Neural cell (in vitro differentiated cells): ENCODE measurements at regions not wholly inside any gene's neighbourhood (a gene's known extent, or its start where the extent isn't known, plus 50 kb on each side); places are given as distances from the start of the nearest gene placed in this dataset.

Experiments used
- H2AFZ ChIP-seq: fragments of 200-600, 300-800 bp; sonication (generic), shearing (Covaris generic); 2 replicates; pipeline ENCODE4 v1.6.0; 2014; ENCODE audit warnings: low read depth, mild to moderate bottlenecking, antibody characterized with exemption, low read length, moderate library complexity
- H3F3A ChIP-seq: fragments of 200-600 bp; shearing (Covaris generic); 2 replicates; pipeline ENCODE4 v1.6.1; 2016; ENCODE audit warnings: mild to moderate bottlenecking, moderate library complexity, mixed read lengths, antibody characterized with exemption, low read length; ENCODE audit not compliant: insufficient read depth, poor library complexity, severe bottlenecking
- H3K27ac ChIP-seq: fragments of 200-600, 300-800 bp; sonication (generic), shearing (Covaris generic); 2 replicates; pipeline ENCODE4 v1.5.1; 2014; ENCODE audit warnings: mild to moderate bottlenecking, low read length, moderate library complexity
- H3K27me3 ChIP-seq: fragments of 300-800, 200-600 bp; sonication (generic), shearing (Covaris generic); 2 replicates; pipeline ENCODE4 v1.6.0; 2014; ENCODE audit warnings: mild to moderate bottlenecking, low read depth, low read length, moderate library complexity; ENCODE audit not compliant: insufficient read depth
- H3K36me3 ChIP-seq: fragments of 300-800, 200-600 bp; sonication (generic), shearing (Covaris generic); 2 replicates; pipeline ENCODE4 v1.5.1; 2014; ENCODE audit warnings: mild to moderate bottlenecking, antibody characterized with exemption, low read length, moderate library complexity; ENCODE audit not compliant: insufficient read depth
- H3K4me2 ChIP-seq: fragments of 300-800, 200-600 bp; sonication (generic), shearing (Covaris generic); 2 replicates; pipeline ENCODE4 v1.6.0; 2014; ENCODE audit warnings: mild to moderate bottlenecking, low read length
- H3K4me3 ChIP-seq: fragments of 300-800, 200-600 bp; sonication (generic), shearing (Covaris generic); 2 replicates; pipeline ENCODE4 v1.5.1; 2014; ENCODE audit warnings: mild to moderate bottlenecking, low read length, moderate library complexity
- H3K79me2 ChIP-seq: fragments of 200-600 bp; shearing (Covaris generic); replicated peaks from 2 replicates; pipeline ENCODE4 v1.6.0; 2014; ENCODE audit warnings: mild to moderate bottlenecking, low read length, moderate library complexity; ENCODE audit not compliant: insufficient read depth
- H3K9ac ChIP-seq: fragments of 300-800, 200-600 bp; sonication (generic), shearing (Covaris generic); 2 replicates; pipeline ENCODE4 v1.6.1; 2016; ENCODE audit warnings: mild to moderate bottlenecking, low read length, mixed read lengths
- H3K9me2 ChIP-seq: fragments of 200-600 bp; shearing (Covaris generic); 2 replicates; pipeline ENCODE4 v1.6.1; 2016; ENCODE audit warnings: mild to moderate bottlenecking, low read length, mixed read lengths; ENCODE audit not compliant: insufficient read depth
- H3K9me3 ChIP-seq: fragments of 200-600, 300-800 bp; sonication (generic), shearing (Covaris generic); 2 replicates; pipeline ENCODE4 v1.6.1; 2016; ENCODE audit warnings: mild to moderate bottlenecking, mixed run types, low read length, moderate library complexity, mixed read lengths
- H4K20me1 ChIP-seq: fragments of 200-600 bp; shearing (Covaris generic); 2 replicates; pipeline ENCODE4 v1.6.1; 2016; ENCODE audit warnings: mild to moderate bottlenecking, mixed run types; ENCODE audit not compliant: insufficient read depth
- EP300 ChIP-seq: fragments of 450-650 bp; conservative IDR thresholded peaks from 2 replicates; pipeline ENCODE4 v1.6.1; 2014; ENCODE audit warnings: antibody characterized with exemption, mild to moderate bottlenecking, moderate library complexity; ENCODE audit not compliant: poor library complexity, severe bottlenecking
- MXI1 ChIP-seq: fragments of 450-650 bp; conservative IDR thresholded peaks from 2 replicates; pipeline ENCODE4 v1.6.1; 2014; ENCODE audit warnings: antibody characterized with exemption, mild to moderate bottlenecking; ENCODE audit not compliant: poor library complexity, severe bottlenecking
- POLR2AphosphoS5 ChIP-seq: IDR thresholded peaks from 2 replicates; pipeline ENCODE4 v1.6.1; 2012
- RAD21 ChIP-seq: fragments of 450-650 bp; conservative IDR thresholded peaks from 2 replicates; pipeline ENCODE4 v1.6.1; 2014; ENCODE audit warnings: antibody characterized with exemption, mild to moderate bottlenecking, moderate library complexity
- REST ChIP-seq: IDR thresholded peaks from 2 replicates; pipeline ENCODE4 v1.6.1; 2012; ENCODE audit warnings: borderline replicate concordance
- SMC3 ChIP-seq: fragments of 450-650 bp; conservative IDR thresholded peaks from 2 replicates; pipeline ENCODE4 v1.6.1; 2014; ENCODE audit warnings: antibody characterized with exemption, mild to moderate bottlenecking, moderate library complexity; ENCODE audit not compliant: poor library complexity
- TAF1 ChIP-seq: IDR thresholded peaks from 2 replicates; pipeline ENCODE4 v1.6.1; 2012; ENCODE audit warnings: low read depth

DNA sequence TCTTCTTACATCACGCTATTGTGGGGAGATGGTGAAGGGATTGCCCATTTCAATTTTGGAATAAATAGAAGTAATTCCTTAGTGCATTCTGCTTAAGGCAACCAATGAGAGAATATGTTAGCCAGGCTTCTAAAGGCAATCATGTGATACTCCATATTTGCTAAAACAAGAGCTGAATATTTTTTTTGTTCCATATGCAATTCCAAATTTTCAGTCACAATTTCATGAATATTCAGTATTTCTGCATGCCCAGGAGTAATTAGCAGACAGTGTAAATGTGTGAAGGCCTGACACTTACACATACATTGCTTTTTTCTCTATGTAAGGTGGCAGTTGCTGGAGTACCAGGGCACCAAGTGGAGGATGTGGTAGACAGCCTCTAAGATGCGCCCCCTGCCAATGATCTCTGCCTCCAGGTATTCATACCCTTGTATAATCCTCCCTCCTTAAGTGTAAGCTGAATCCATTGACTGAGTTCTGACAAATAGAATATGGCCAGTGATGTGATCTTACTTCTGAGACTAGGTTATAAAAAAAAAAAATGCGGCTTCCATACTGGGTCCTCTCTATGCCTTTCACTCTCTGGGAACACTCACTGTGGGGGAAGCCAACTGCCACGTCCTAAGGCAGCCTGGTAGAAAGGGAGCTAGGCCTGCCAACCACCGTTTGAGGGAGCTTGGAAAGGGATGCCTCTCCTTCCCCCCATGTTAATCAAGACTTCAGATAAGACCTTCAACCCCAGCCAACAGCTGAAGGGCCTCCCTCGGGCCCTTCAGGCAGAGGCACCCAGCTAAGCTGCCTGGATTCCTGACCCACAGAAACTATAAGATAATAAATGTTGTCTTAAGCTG, 62.7 kb upstream of the PTGR2 start:
- H3K4me2 ChIP-seq, result no peak overlapping the region
- H3F3A ChIP-seq, result peaks cover 3% of the 10 kb centered on the region
- H3K27ac ChIP-seq, result no peak overlapping the region
- H3K79me2 ChIP-seq, result no peaks in the 10 kb centered on the region
- H3K4me3 ChIP-seq, result no peak overlapping the region
- no peak for TF ChIP-seq POLR2AphosphoS5
- TF ChIP-seq TAF1, result no peak
- no peak for TF ChIP-seq EP300
- TF ChIP-seq SMC3, result no peak
- TF ChIP-seq RAD21, result no peak
- TF ChIP-seq MXI1, result no peak
- TF ChIP-seq REST, result no peak
- no peaks in the 10 kb centered on the region for H3K9me2 ChIP-seq
- no peaks in the 10 kb centered on the region for H4K20me1 ChIP-seq
- no peaks in the 10 kb centered on the region for H3K36me3 ChIP-seq
- H3K9ac ChIP-seq, result no peak overlapping the region
- no peak overlapping the region for H2AFZ ChIP-seq
- no peaks in the 10 kb centered on the region for H3K9me3 ChIP-seq
- H3K27me3 ChIP-seq, result peaks cover 23% of the 10 kb centered on the region

- Histone ChIP-seq H2AFZ (no peak overlapping the region), H3K36me3 (no peaks in the 10 kb centered on the region), H3K79me2 (no peaks in the 10 kb centered on the region), H3K9me3 (no peaks in the 10 kb centered on the region), H3F3A (peaks cover 3% of the 10 kb centered on the region), H3K4me2 (no peak overlapping the region), H3K9ac (no peak overlapping the region), H3K9me2 (no peaks in the 10 kb centered on the region), H4K20me1 (no peaks in the 10 kb centered on the region), H3K27ac (no peak overlapping the region), H3K4me3 (no peak overlapping the region), H3K27me3 (peaks cover 23% of the 10 kb centered on the region)
- no peak for TF ChIP-seq MXI1
- TF ChIP-seq REST, result no peak
- no peak for TF ChIP-seq RAD21
Measured at GRCh38 chr14:73788317-73788598, 63.4 kb upstream of the PTGR2 start.
